Right cardiac atrium (tissue), 5 donors: ENCODE measurements at regions not wholly inside any gene's neighbourhood (a gene's known extent, or its start where the extent isn't known, plus 50 kb on each side); places are given as distances from the start of the nearest gene placed in this dataset.

Source experiments
- ATAC-seq, 2 donors: fragments of 200-7000 bp; cut with Tn5 transposase; one replicate each; pipeline versions ENCODE4 v1.8.0 to v1.9.1; 2020; ENCODE audit warnings: moderate library complexity in 2 of 2, mild to moderate bottlenecking in 1 of 2
- DNase-seq, 3 donors: peaks; one replicate each; pipeline ENCODE4 v3.0.0-alpha.2; 2020
- H3K27ac ChIP-seq: one replicate; pipeline ENCODE4 v1.5.1; 2013; ENCODE audit warnings: mild to moderate bottlenecking, low read length, control low read depth, moderate library complexity
- H3K27me3 ChIP-seq: one replicate; pipeline ENCODE4 v1.6.1; 2013; ENCODE audit not compliant: control insufficient read depth, insufficient read depth
- H3K4me1 ChIP-seq: one replicate; pipeline ENCODE4 v1.6.1; 2013; ENCODE audit warnings: low read length; ENCODE audit not compliant: control insufficient read depth, insufficient read depth
- H3K4me3 ChIP-seq: one replicate; pipeline ENCODE4 v1.5.1; 2013; ENCODE audit warnings: low read length, control low read depth
- H3K9me3 ChIP-seq: one replicate; pipeline ENCODE4 v1.6.1; 2013; ENCODE audit warnings: low read length; ENCODE audit not compliant: control insufficient read depth
- WGBS: extraction: QIAGEN DNeasy Blood & Tissue Kit; methylation state at CpG from one replicate; pipeline ENCODE4 v1.1.7; 2013; 5-methylcytosine and 5-hydroxymethylcytosine counted together
- intact Hi-C, 4 donors: fragments of 100-400 bp; cut with DNase I; formaldehyde crosslinking; loops; one replicate each; pipeline versions ENCODE4 v1.11.0 to v1.14.0; 2022 to 2023
- donor health status: healthy with polysubstance abuse.
- donor health status: DM: no; HTN: yes; CAD: no.
- donor health status: DM: no; HTN: no; CAD: no.
- donor health status: DM: no; HTN: yes; CAD: no; lungs with severe emphysema.
- donor health status: DM: yes; HTN: yes; CAD: no.

DNA sequence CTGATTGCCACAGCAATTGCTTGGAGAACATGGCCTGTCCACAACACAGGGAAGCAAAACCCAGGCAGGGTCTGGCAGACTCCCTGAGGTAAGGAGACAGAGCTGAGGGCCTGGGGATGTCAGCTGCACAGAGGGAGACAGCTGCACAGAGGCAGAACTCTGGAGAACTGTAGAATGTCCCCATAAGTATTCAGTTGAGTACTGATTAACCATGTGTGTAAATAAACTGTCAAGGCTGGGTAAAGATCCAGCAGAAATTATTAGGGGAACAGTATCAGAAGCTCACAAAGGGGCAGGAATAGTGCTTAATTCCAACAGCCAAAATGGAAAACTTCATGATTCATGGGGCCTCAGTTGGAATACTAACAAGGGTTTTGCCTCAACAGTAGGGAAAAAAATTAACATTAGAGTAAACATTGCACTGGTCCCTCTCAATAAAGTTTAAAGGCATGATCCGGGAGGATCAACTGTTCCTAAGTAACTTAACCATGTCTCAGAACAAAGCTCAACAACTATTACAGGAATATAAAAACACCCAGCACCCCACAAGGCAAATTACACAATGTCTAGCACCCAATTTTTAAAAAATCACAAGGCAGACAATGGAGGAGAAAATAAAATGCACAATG is 201.3 kb upstream of the RASSF8 start:
- no peak for DNase-seq
- no peak overlapping the region for H3K4me3 ChIP-seq
- ATAC-seq, result no peak
- 92% methylated on average over 1 of the region's 1 CpG for WGBS
- H3K27me3 ChIP-seq, result no peaks in the 10 kb centered on the region
- H3K4me1 ChIP-seq, result no peaks in the 10 kb centered on the region
- intact Hi-C loops, result no loop called here
- H3K9me3 ChIP-seq, result no peaks in the 10 kb centered on the region
- no peak overlapping the region for H3K27ac ChIP-seq

DNA sequence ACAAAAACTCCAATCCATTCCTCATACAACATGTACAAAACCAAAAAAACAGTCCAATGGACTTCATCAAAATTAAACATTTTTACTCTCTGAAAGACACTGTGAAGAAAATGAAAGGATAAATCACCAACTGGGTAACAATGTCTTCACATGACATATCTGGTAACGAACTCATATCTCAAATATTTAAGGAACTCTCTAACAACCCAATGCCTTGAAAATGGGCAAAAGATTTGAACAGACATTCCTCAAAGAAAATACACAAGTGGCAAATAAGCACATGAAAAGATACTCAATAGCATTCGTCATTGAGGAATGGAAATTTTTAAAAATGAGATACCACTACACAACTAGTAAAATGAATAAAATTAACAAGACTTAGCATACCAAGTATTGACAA is 198.7 kb upstream of the RASSF8 start:
- Histone ChIP-seq H3K27me3 (no peaks in the 10 kb centered on the region), H3K27ac (no peak overlapping the region), H3K4me3 (no peak overlapping the region), H3K9me3 (no peaks in the 10 kb centered on the region), H3K4me1 (no peaks in the 10 kb centered on the region)
- intact Hi-C loops, result no loop called here
- DNase-seq, result no peak
- WGBS, result 63% methylated on average over 2 of the region's 2 CpGs
- ATAC-seq, result no peak

DNA sequence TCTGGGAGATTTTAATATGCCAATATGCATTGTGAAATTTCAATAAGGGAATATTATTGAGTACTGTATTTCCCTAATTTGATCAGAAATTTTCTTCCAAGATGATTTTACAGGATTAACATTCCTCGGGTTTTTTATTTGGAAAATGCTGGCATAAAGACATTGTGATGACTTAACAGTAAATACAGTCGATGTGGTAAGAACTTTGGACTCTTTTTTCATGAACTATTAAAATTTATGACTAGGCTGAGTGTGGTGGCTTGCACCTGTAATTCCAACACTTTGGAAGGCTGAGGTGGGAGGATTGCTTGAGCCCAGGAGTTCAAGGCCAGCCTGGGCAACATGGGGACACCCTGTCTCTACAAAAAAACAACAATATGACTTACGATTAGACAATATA is 197.1 kb upstream of the RASSF8 start:
- Histone ChIP-seq H3K27ac (no peak overlapping the region), H3K4me3 (no peak overlapping the region), H3K9me3 (no peaks in the 10 kb centered on the region), H3K4me1 (no peaks in the 10 kb centered on the region), H3K27me3 (no peaks in the 10 kb centered on the region)
- ATAC-seq, result no peak
- intact Hi-C loops, result no loop called here
- WGBS, result 81% methylated on average over 3 of the region's 3 CpGs
- no peak for DNase-seq

DNA sequence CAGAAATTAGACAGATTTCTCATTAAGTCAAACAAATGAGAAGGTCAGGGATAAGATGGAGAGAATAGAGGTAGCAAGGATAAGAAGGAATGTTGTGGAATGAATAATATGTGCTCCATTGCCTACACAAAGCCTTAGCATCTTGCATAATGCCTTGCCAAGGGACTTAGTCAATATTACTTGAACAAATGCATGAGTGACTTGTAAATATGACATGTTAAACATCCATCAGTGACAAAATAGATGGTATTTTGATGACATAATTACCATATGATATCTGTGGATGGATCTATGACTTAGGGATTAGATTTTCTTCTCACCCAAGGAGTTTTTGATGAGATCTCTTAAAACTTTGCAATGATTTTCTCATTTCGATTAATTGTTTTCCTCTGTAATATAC is 194.1 kb upstream of the RASSF8 start:
- H3K4me3 ChIP-seq, result no peak overlapping the region

DNA sequence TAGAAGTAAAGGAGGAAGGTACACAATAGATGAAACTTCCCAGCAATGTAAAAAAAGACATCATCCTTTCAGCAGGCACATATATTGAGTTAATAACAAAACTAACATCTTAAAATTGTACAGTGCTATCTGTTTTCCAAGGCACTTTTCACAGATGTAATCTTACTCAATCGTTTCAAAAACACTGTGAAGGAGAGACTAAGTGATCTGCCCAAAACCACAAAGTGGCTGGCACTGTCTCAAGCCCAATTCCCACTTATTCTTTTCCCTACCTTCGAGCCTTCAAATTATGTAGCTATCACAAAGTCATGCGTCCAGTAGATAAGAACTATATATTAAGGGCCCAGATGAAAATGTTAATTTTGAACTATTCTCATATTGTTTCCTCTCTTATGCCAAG is 193.6 kb upstream of the RASSF8 start:
- Histone ChIP-seq H3K4me3 (no peak overlapping the region), H3K4me1 (no peaks in the 10 kb centered on the region), H3K9me3 (no peaks in the 10 kb centered on the region), H3K27me3 (no peaks in the 10 kb centered on the region), H3K27ac (no peak overlapping the region)
- no peak for DNase-seq
- ATAC-seq, result no peak
- WGBS, result 38% methylated on average over 3 of the region's 3 CpGs
- intact Hi-C loops, result no loop called here

More for the DNA sequence above, 194.1 kb upstream of the RASSF8 start:
- DNase-seq (no peak), ATAC-seq (no peak)
- no peaks in the 10 kb centered on the region for H3K4me1 ChIP-seq
- intact Hi-C loops, result no loop called here
- WGBS, result 91% methylated on average over 1 of the region's 1 CpG
- H3K27me3 ChIP-seq, result no peaks in the 10 kb centered on the region
- H3K27ac ChIP-seq, result no peak overlapping the region
- no peaks in the 10 kb centered on the region for H3K9me3 ChIP-seq

DNA sequence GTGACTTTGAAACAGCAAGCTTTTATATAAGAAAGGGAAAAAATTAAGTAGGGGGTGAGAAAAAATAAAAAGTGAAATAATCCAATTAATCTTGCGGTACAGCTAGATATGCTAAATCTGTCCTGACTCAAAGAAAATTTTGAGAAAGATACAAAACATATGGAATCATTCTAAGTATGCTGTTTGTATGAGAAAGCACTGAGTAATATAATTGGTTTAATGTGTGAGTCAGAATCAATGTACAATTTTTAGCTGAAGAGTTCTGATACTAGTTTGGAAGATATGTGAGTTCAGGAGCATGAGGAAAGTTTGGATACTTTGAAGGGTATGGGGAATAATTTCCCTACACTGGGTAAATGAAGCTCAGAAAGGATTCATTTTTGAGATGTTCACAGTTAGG is 190.9 kb upstream of the RASSF8 start:
- no peak overlapping the region for H3K27ac ChIP-seq
- no peak for DNase-seq
- no peaks in the 10 kb centered on the region for H3K9me3 ChIP-seq
- no peaks in the 10 kb centered on the region for H3K4me1 ChIP-seq
- no peaks in the 10 kb centered on the region for H3K27me3 ChIP-seq
- H3K4me3 ChIP-seq, result no peak overlapping the region
- WGBS, result 91% methylated on average over 1 of the region's 1 CpG
- intact Hi-C loops, result no loop called here
- ATAC-seq, result no peak

DNA sequence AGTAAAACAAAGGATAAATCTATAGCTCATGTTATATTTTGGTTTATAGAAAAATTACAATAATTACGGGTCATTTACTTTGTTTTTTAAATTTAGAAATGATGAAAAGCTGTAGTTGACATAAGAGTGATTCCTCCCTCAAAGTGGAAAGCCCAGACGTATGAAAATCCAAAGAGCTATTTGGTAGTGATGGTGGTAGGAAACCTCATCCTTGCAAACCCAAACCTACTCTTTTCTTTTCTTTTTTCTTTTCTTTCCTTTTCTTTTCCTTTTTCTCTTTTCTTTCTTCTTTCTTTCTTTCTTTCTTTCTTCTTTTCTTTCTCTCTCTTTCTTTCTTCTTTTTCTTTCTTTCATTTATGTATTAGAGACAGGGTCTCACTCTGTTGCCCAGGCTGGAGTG is 190.3 kb upstream of the RASSF8 start:
- Histone ChIP-seq H3K4me3 (no peak overlapping the region), H3K9me3 (no peaks in the 10 kb centered on the region), H3K27me3 (no peaks in the 10 kb centered on the region), H3K4me1 (no peaks in the 10 kb centered on the region), H3K27ac (no peak overlapping the region)
- 83% methylated on average over 2 of the region's 2 CpGs for WGBS
- intact Hi-C loops, result no loop called here
- ATAC-seq (no peak), DNase-seq (no peak)

DNA sequence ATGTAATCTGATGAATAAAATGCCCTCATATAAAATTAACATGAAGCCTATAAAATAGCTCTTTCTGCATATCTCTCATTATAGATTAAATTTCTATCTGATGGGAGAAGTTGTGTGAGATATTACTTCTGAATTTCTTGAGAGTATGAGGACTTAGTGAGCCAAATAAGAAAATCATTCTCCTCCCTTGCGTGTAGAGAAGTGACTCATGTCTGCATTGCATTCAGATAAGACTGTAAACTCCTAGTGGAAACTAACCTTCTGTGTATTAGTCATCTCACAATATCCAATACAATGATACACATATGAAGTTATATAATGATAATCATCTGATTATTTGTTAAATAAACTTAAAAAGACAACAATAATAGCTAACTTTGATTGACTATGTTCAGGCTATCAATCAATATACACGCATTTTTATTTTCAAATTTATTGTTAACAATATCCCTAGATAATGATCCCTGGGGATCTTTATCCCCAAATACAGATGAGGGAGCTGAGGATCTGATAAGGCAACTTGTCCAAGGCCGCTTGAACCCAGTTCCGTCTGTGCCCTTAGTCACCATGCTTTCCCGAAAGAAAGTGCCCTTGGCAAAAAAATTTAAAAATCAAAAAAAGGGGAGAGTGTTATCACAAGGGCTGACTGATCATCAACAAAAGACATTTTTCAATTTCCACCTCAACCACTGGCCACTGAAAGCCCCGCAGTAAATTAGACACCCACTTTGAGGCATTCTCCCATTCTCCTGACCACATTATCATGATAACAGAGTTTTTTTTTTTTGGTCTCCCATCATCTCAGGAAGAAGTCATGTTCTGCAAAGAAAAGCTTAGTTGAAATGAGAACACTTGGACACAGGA is 189.2 kb upstream of the RASSF8 start:
- no peak overlapping the region for H3K4me3 ChIP-seq
- no peak overlapping the region for H3K27ac ChIP-seq
- peak in 1 of 2 donors; percentile 61 for ATAC-seq
- no peak for DNase-seq
- H3K4me1 ChIP-seq, result no peaks in the 10 kb centered on the region
- no peaks in the 10 kb centered on the region for H3K27me3 ChIP-seq
- H3K9me3 ChIP-seq, result no peaks in the 10 kb centered on the region
- intact Hi-C loops, result no loop called here
- WGBS, result 74% methylated on average over 6 of the region's 6 CpGs

DNA sequence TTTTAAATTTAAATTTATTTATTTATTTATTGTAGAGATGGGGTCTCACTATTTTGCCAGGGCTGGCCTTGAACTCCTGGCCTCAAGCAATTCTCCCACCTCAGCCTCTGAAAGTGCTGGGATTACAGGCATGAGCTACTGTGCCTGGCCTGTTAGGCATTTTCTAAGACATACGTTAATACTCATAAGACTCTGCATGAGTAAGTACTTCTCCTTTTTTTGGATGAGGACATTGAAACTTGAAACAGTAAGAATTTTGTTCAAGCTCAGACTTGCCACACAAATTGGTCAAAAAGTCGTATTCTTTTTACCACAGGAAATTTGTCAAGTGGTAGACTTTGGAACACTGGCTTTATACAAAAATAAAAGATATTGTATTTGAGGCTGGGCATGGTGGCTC is 187.4 kb upstream of the RASSF8 start:
- 44% methylated on average over 2 of the region's 2 CpGs for whole genome bisulfite sequencing
- intact Hi-C loops, result no loop called here
- H3K27me3 ChIP-seq, result no peaks in the 10 kb centered on the region
- H3K4me3 ChIP-seq, result no peak overlapping the region
- H3K27ac ChIP-seq, result no peak overlapping the region
- ATAC-seq (no peak), DNase-seq (no peak)
- H3K4me1 ChIP-seq, result no peaks in the 10 kb centered on the region
- H3K9me3 ChIP-seq, result no peaks in the 10 kb centered on the region

DNA sequence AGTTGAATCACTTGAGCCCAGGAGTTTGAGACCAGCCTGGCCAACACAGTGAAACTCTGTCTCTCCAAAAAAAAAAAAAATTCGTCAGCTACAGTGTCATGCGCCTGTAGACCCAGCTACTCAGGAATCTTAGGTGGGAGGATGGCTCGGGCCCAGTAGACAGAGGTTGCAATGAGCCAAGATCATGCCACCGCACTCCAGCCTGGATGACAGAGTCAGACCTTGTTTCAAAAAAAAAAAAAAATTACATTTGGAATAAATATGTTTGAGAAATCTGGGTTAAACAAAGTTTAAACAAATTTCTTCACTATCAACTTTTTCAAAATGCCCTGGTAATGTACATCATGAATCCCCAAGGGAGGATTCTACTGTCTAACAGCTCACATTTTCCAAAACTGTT is 187.0 kb upstream of the RASSF8 start:
- no peaks in the 10 kb centered on the region for H3K27me3 ChIP-seq

DNA sequence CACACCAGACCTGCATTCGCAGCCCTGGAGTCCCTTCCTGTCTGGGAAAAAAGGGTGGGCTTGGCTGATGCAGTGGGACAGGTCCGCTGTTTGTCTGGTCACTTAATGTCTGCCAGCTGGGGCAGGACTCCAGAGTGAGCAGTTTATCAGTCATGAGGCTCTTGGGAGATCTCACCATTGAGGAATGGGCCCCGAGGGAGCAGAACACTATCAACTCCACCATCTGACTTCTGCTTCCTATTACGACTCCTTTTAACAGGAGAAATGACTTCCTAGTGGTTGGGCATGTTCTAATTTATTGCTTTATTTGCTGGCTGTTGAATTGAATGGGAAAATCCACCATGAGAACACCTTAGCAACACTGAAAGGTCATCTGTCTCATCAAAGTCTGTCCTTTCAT is 182.5 kb upstream of the RASSF8 start:
- no peaks in the 10 kb centered on the region for H3K4me1 ChIP-seq
- H3K9me3 ChIP-seq, result no peaks in the 10 kb centered on the region
- no peaks in the 10 kb centered on the region for H3K27me3 ChIP-seq
- 32% methylated on average over 4 of the region's 4 CpGs for WGBS
- peak in 1 of 2 donors; percentile 37 for ATAC-seq
- DNase-seq, result no peak
- intact Hi-C loops, result no loop called here
- H3K27ac ChIP-seq, result no peak overlapping the region
- no peak overlapping the region for H3K4me3 ChIP-seq

More for the DNA sequence above, 187.0 kb upstream of the RASSF8 start:
- Histone ChIP-seq H3K4me1 (no peaks in the 10 kb centered on the region), H3K9me3 (no peaks in the 10 kb centered on the region), H3K4me3 (no peak overlapping the region), H3K27ac (no peak overlapping the region)
- no peak for DNase-seq
- 93% methylated on average over 4 of the region's 4 CpGs for WGBS
- ATAC-seq, result no peak
- intact Hi-C loops, result no loop called here
